ENCODE measurements at regions not wholly inside any gene's neighbourhood (a gene's known extent, or its start where the extent isn't known, plus 50 kb on each side); places are given as distances from the start of the nearest gene placed in this dataset.

GRCh38 chr7:23969443-23969842, 259.4 kb downstream of the STK31 start:
- H3K36me3 Mint-ChIP-seq (ENCODE audit: insufficient read depth) = no peaks in the 10 kb centered on the region
- H3K27ac Mint-ChIP-seq = no peak overlapping the region
- H3K9me3 Mint-ChIP-seq = no peaks in the 10 kb centered on the region
- ATAC-seq (replicated peaks) (no peak), DNase-seq (no peak)
- no peak overlapping the region for H3K4me3 Mint-ChIP-seq
- H3K4me1 Mint-ChIP-seq (ENCODE audit: low read depth in 2 of 2) = peaks cover 0 to 4% of the 10 kb centered on the region in 2 donors
- peaks cover 0 to 5% of the 10 kb centered on the region in 2 donors for H3K27me3 Mint-ChIP-seq

GRCh38 chr7:23970193-23970592, 260.2 kb downstream of the STK31 start:
- ATAC-seq (replicated peaks) = no peak
- H3K4me3 Mint-ChIP-seq = no peak overlapping the region
- no peaks in the 10 kb centered on the region for H3K9me3 Mint-ChIP-seq
- peaks cover 0 to 4% of the 10 kb centered on the region in 2 donors for H3K4me1 Mint-ChIP-seq (ENCODE audit: low read depth in 2 of 2)
- H3K27me3 Mint-ChIP-seq = peaks cover 0 to 5% of the 10 kb centered on the region in 2 donors
- no peaks in the 10 kb centered on the region for H3K36me3 Mint-ChIP-seq (ENCODE audit: insufficient read depth)
- DNase-seq = no peak
- no peak overlapping the region for H3K27ac Mint-ChIP-seq

GRCh38 chr7:23971031-23971430, 261.0 kb downstream of the STK31 start:
- Mint-ChIP-seq H3K36me3 (ENCODE audit: insufficient read depth) (no peaks in the 10 kb centered on the region), H3K4me3 (no peak overlapping the region), H3K27ac (no peak overlapping the region), H3K27me3 (peaks cover 0 to 5% of the 10 kb centered on the region in 2 donors), H3K9me3 (no peaks in the 10 kb centered on the region), H3K4me1 (ENCODE audit: low read depth in 2 of 2) (peaks cover 0 to 4% of the 10 kb centered on the region in 2 donors)
- DNase-seq = no peak
- ATAC-seq (replicated peaks) = no peak

- peaks cover 0 to 5% of the 10 kb centered on the region in 2 donors for H3K27me3 Mint-ChIP-seq
- H3K27ac Mint-ChIP-seq = no peak overlapping the region
- H3K4me1 Mint-ChIP-seq (ENCODE audit: low read depth in 2 of 2) = peaks cover 0 to 4% of the 10 kb centered on the region in 2 donors
- DNase-seq (no peak), ATAC-seq (replicated peaks) (no peak)
- no peaks in the 10 kb centered on the region for H3K9me3 Mint-ChIP-seq
- H3K36me3 Mint-ChIP-seq (ENCODE audit: insufficient read depth) = no peaks in the 10 kb centered on the region
- H3K4me3 Mint-ChIP-seq = no peak overlapping the region
These were observed 262.0 kb downstream of the STK31 start for GRCh38 chr7:23972057-23972456.

GRCh38 chr7:23973264-23973663, 263.2 kb downstream of the STK31 start:
- H3K27ac Mint-ChIP-seq = no peak overlapping the region
- no peaks in the 10 kb centered on the region for H3K9me3 Mint-ChIP-seq
- H3K4me1 Mint-ChIP-seq (ENCODE audit: low read depth in 2 of 2) = no peaks in the 10 kb centered on the region
- no peaks in the 10 kb centered on the region for H3K36me3 Mint-ChIP-seq (ENCODE audit: insufficient read depth)
- DNase-seq = no peak
- no peak overlapping the region for H3K4me3 Mint-ChIP-seq
- H3K27me3 Mint-ChIP-seq = peaks cover 0 to 5% of the 10 kb centered on the region in 2 donors
- ATAC-seq (replicated peaks) = no peak

- no peak for ATAC-seq (replicated peaks)
- Mint-ChIP-seq H3K27me3 (peaks cover 18 to 30% of the 10 kb centered on the region in 2 donors), H3K36me3 (ENCODE audit: insufficient read depth) (peaks cover 3% of the 10 kb centered on the region), H3K4me3 (no peak overlapping the region), H3K27ac (no peak overlapping the region), H3K9me3 (peaks cover 0 to 11% of the 10 kb centered on the region in 2 donors), H3K4me1 (ENCODE audit: low read depth in 2 of 2) (no peaks in the 10 kb centered on the region)
- DNase-seq = no peak
These were observed 270.1 kb downstream of the STK31 start for GRCh38 chr7:23980081-23980480.

- Mint-ChIP-seq H3K9me3 (peaks cover 0 to 11% of the 10 kb centered on the region in 2 donors), H3K4me1 (ENCODE audit: low read depth in 2 of 2) (no peaks in the 10 kb centered on the region), H3K27ac (no peak overlapping the region), H3K36me3 (ENCODE audit: insufficient read depth) (peaks cover 3% of the 10 kb centered on the region), H3K27me3 (peaks cover 18 to 34% of the 10 kb centered on the region in 2 donors), H3K4me3 (no peak overlapping the region)
- ATAC-seq (replicated peaks) (no peak), DNase-seq (no peak)
These were observed 271.3 kb downstream of the STK31 start for GRCh38 chr7:23981314-23981713.

GRCh38 chr7:23981758-23982157, 271.7 kb downstream of the STK31 start:
- H3K27me3 Mint-ChIP-seq = peaks cover 18 to 34% of the 10 kb centered on the region in 2 donors
- ATAC-seq (replicated peaks) (no peak), DNase-seq (no peak)
- peaks cover 3% of the 10 kb centered on the region for H3K36me3 Mint-ChIP-seq (ENCODE audit: insufficient read depth)
- H3K4me1 Mint-ChIP-seq (ENCODE audit: low read depth in 2 of 2) = no peaks in the 10 kb centered on the region
- H3K4me3 Mint-ChIP-seq = no peak overlapping the region
- no peak overlapping the region for H3K27ac Mint-ChIP-seq
- H3K9me3 Mint-ChIP-seq = peaks cover 0 to 11% of the 10 kb centered on the region in 2 donors

GRCh38 chr7:24005517-24005916, 278.5 kb upstream of the NPY start:
- H3K4me1 Mint-ChIP-seq (ENCODE audit: low read depth in 2 of 2) = no peaks in the 10 kb centered on the region
- H3K27me3 Mint-ChIP-seq = peaks cover 14 to 35% of the 10 kb centered on the region in 2 donors
- ATAC-seq (replicated peaks) = no peak
- H3K27ac Mint-ChIP-seq = no peak overlapping the region
- no peak for DNase-seq
- H3K4me3 Mint-ChIP-seq = no peak overlapping the region
- H3K9me3 Mint-ChIP-seq = peaks cover 0 to 2% of the 10 kb centered on the region in 2 donors
- H3K36me3 Mint-ChIP-seq (ENCODE audit: insufficient read depth) = no peaks in the 10 kb centered on the region

- Mint-ChIP-seq H3K36me3 (ENCODE audit: insufficient read depth) (no peaks in the 10 kb centered on the region), H3K27me3 (peaks cover 25 to 54% of the 10 kb centered on the region in 2 donors), H3K4me3 (no peak overlapping the region), H3K4me1 (ENCODE audit: low read depth in 2 of 2) (no peaks in the 10 kb centered on the region), H3K9me3 (peaks cover 6% of the 10 kb centered on the region in 2 donors), H3K27ac (no peak overlapping the region)
- ATAC-seq (replicated peaks) (no peak), DNase-seq (no peak)
These were observed 273.5 kb upstream of the NPY start for GRCh38 chr7:24010495-24010894.

- ATAC-seq (replicated peaks) (no peak), DNase-seq (no peak)
- no peaks in the 10 kb centered on the region for H3K27me3 Mint-ChIP-seq
- H3K4me1 Mint-ChIP-seq (ENCODE audit: low read depth in 2 of 2) = no peaks in the 10 kb centered on the region
- H3K27ac Mint-ChIP-seq = no peak overlapping the region
- H3K9me3 Mint-ChIP-seq = peaks cover 0 to 6% of the 10 kb centered on the region in 2 donors
- H3K36me3 Mint-ChIP-seq (ENCODE audit: insufficient read depth) = no peaks in the 10 kb centered on the region
- no peak overlapping the region for H3K4me3 Mint-ChIP-seq
These were observed 266.5 kb upstream of the NPY start for GRCh38 chr7:24017519-24017918.

GRCh38 chr7:24018331-24018730, 265.7 kb upstream of the NPY start:
- Mint-ChIP-seq H3K27ac (no peak overlapping the region), H3K27me3 (no peaks in the 10 kb centered on the region), H3K9me3 (no peaks in the 10 kb centered on the region), H3K4me3 (no peak overlapping the region), H3K4me1 (ENCODE audit: low read depth in 2 of 2) (no peaks in the 10 kb centered on the region), H3K36me3 (ENCODE audit: insufficient read depth) (no peaks in the 10 kb centered on the region)
- ATAC-seq (replicated peaks) = no peak
- no peak for DNase-seq

GRCh38 chr7:24019841-24020240, 264.1 kb upstream of the NPY start:
- DNase-seq = no peak
- no peaks in the 10 kb centered on the region for H3K4me1 Mint-ChIP-seq (ENCODE audit: low read depth in 2 of 2)
- no peaks in the 10 kb centered on the region for H3K36me3 Mint-ChIP-seq (ENCODE audit: insufficient read depth)
- H3K27me3 Mint-ChIP-seq = no peaks in the 10 kb centered on the region
- no peak for ATAC-seq (replicated peaks)
- no peak overlapping the region for H3K4me3 Mint-ChIP-seq
- no peak overlapping the region for H3K27ac Mint-ChIP-seq
- H3K9me3 Mint-ChIP-seq = no peaks in the 10 kb centered on the region

- H3K36me3 Mint-ChIP-seq (ENCODE audit: insufficient read depth) = no peaks in the 10 kb centered on the region
- peaks cover 0 to 8% of the 10 kb centered on the region in 2 donors for H3K27me3 Mint-ChIP-seq
- H3K9me3 Mint-ChIP-seq = no peaks in the 10 kb centered on the region
- H3K27ac Mint-ChIP-seq = no peak overlapping the region
- DNase-seq (no peak), ATAC-seq (replicated peaks) (no peak)
- no peaks in the 10 kb centered on the region for H3K4me1 Mint-ChIP-seq (ENCODE audit: low read depth in 2 of 2)
- H3K4me3 Mint-ChIP-seq = no peak overlapping the region
These were observed 259.5 kb upstream of the NPY start for GRCh38 chr7:24024276-24025068.
